ENCODE measurements at regions not wholly inside any gene's neighbourhood (a gene's known extent, or its start where the extent isn't known, plus 50 kb on each side); places are given as distances from the start of the nearest gene placed in this dataset.

- H3K4me1 ChIP-seq (ENCODE audit: control insufficient read depth in 5 of 5, insufficient read depth in 5 of 5, low read length in 5 of 5), result no peaks in the 10 kb centered on the region
- H3K4me3 ChIP-seq, result no peak overlapping the region
- H3K9me3 ChIP-seq (ENCODE audit: control insufficient read depth in 4 of 4, insufficient read depth in 3 of 4, low read length in 3 of 4), result peaks cover 0 to 3% (median 0%) of the 10 kb centered on the region in 4 donors
- H3K36me3 ChIP-seq (ENCODE audit: control insufficient read depth in 4 of 4, insufficient read depth in 4 of 4, low read length in 4 of 4), result no peaks in the 10 kb centered on the region
- ATAC-seq (ENCODE audit: insufficient read depth, low FRiP score), result no peak
- no peak for TF ChIP-seq CTCF (IDR thresholded peaks at IDR 0.05; ENCODE audit: control extremely low read depth, extremely low read depth)
- H3K27ac ChIP-seq (ENCODE audit: low read depth in 1 of 2, low read length in 1 of 2), result no peak overlapping the region
- no peak overlapping the region for H3K9ac ChIP-seq (ENCODE audit: insufficient read depth in 1 of 2, low read length in 2 of 2)
- no peak for DNase-seq
- H3K27me3 ChIP-seq (ENCODE audit: control insufficient read depth in 3 of 3, insufficient read depth in 3 of 3, low read length in 2 of 3), result no peaks in the 10 kb centered on the region
- WGBS, 2 donors, result 71 to 85% methylated on average over 12 of the region's 12 CpGs
Observed at GRCh38 chr15:101545548-101546505, 56.3 kb upstream of the PCSK6 start.

- DNase-seq (no peak), ATAC-seq (ENCODE audit: insufficient read depth, low FRiP score) (no peak)
- WGBS, 2 donors, result 67 to 70% methylated on average over 2 of the region's 2 CpGs
- H3K4me1 ChIP-seq (ENCODE audit: control insufficient read depth in 5 of 5, insufficient read depth in 5 of 5, low read length in 5 of 5), result no peaks in the 10 kb centered on the region
- H3K4me3 ChIP-seq, result no peak overlapping the region
- no peaks in the 10 kb centered on the region for H3K36me3 ChIP-seq (ENCODE audit: control insufficient read depth in 4 of 4, insufficient read depth in 4 of 4, low read length in 4 of 4)
- TF ChIP-seq CTCF (IDR thresholded peaks at IDR 0.05; ENCODE audit: control extremely low read depth, extremely low read depth), result no peak
- H3K9ac ChIP-seq (ENCODE audit: insufficient read depth in 1 of 2, low read length in 2 of 2), result no peak overlapping the region
- H3K27ac ChIP-seq (ENCODE audit: low read depth in 1 of 2, low read length in 1 of 2), result no peak overlapping the region
- no peaks in the 10 kb centered on the region for H3K27me3 ChIP-seq (ENCODE audit: control insufficient read depth in 3 of 3, insufficient read depth in 3 of 3, low read length in 2 of 3)
- peaks cover 0 to 3% (median 0%) of the 10 kb centered on the region in 4 donors for H3K9me3 ChIP-seq (ENCODE audit: control insufficient read depth in 4 of 4, insufficient read depth in 3 of 4, low read length in 3 of 4)
Observed at GRCh38 chr15:101544613-101544945, 55.1 kb upstream of the PCSK6 start.

- Histone ChIP-seq H3K9ac (ENCODE audit: insufficient read depth in 1 of 2, low read length in 2 of 2) (no peak overlapping the region), H3K27me3 (ENCODE audit: control insufficient read depth in 3 of 3, insufficient read depth in 3 of 3, low read length in 2 of 3) (no peaks in the 10 kb centered on the region), H3K4me1 (ENCODE audit: control insufficient read depth in 5 of 5, insufficient read depth in 5 of 5, low read length in 5 of 5) (no peaks in the 10 kb centered on the region), H3K36me3 (ENCODE audit: control insufficient read depth in 4 of 4, insufficient read depth in 4 of 4, low read length in 4 of 4) (no peaks in the 10 kb centered on the region), H3K9me3 (ENCODE audit: control insufficient read depth in 4 of 4, insufficient read depth in 3 of 4, low read length in 3 of 4) (peaks cover 0 to 4% (median 0%) of the 10 kb centered on the region in 4 donors), H3K27ac (ENCODE audit: low read depth in 1 of 2, low read length in 1 of 2) (no peak overlapping the region), H3K4me3 (no peak overlapping the region)
- no peak for TF ChIP-seq CTCF (IDR thresholded peaks at IDR 0.05; ENCODE audit: control extremely low read depth, extremely low read depth)
- 81 to 82% methylated on average over 22 of the region's 22 CpGs for WGBS, 2 donors
- DNase-seq, result no peak
- no peak for ATAC-seq (ENCODE audit: insufficient read depth, low FRiP score)
Observed at GRCh38 chr15:101543926-101544612, 54.6 kb upstream of the PCSK6 start.
